Trophoblast cell (in vitro differentiated cells and primary cell): ENCODE measurements at regions not wholly inside any gene's neighbourhood (a gene's known extent, or its start where the extent isn't known, plus 50 kb on each side); places are given as distances from the start of the nearest gene placed in this dataset.
"Not testable (repeated sequence)": the region's sequence is repeated elsewhere in the genome, so short reads cannot be mapped to it uniquely, and the experiment has no call there.

ENCODE experiments used
- DNase-seq, 2 donors: peaks; one replicate each; pipeline ENCODE4 v3.0.0-alpha.2; 2016
- H2AFZ ChIP-seq: 2 replicates; pipeline ENCODE4 v1.6.1; 2013; ENCODE audit warnings: low read length, moderate library complexity, mild to moderate bottlenecking; ENCODE audit not compliant: insufficient read depth, poor library complexity
- H2AK5ac ChIP-seq: 2 replicates; pipeline ENCODE4 v1.6.1; 2013; ENCODE audit warnings: mild to moderate bottlenecking, low read length
- H2BK120ac ChIP-seq: 2 replicates; pipeline ENCODE4 v1.6.1; 2013; ENCODE audit warnings: low read length, mild to moderate bottlenecking, moderate library complexity; ENCODE audit not compliant: insufficient read depth, poor library complexity
- H2BK12ac ChIP-seq: 2 replicates; pipeline ENCODE4 v1.6.1; 2013; ENCODE audit warnings: mild to moderate bottlenecking, low read length, moderate library complexity
- H2BK5ac ChIP-seq: 2 replicates; pipeline ENCODE4 v1.6.1; 2013; ENCODE audit warnings: low read length, low read depth, moderate library complexity, mild to moderate bottlenecking; ENCODE audit not compliant: poor library complexity
- H3K14ac ChIP-seq: 2 replicates; pipeline ENCODE4 v1.6.1; 2013; ENCODE audit warnings: mild to moderate bottlenecking, low read length
- H3K18ac ChIP-seq: 2 replicates; pipeline ENCODE4 v1.6.1; 2013; ENCODE audit warnings: mild to moderate bottlenecking, low read length
- H3K23ac ChIP-seq: 2 replicates; pipeline ENCODE4 v1.6.1; 2013; ENCODE audit warnings: low read length
- H3K27ac ChIP-seq: 2 replicates; pipeline ENCODE4 v1.5.1; 2013; ENCODE audit warnings: low read depth, mild to moderate bottlenecking, inconsistent platforms, low read length, moderate library complexity
- H3K27me3 ChIP-seq: 2 replicates; pipeline ENCODE4 v1.6.1; 2013; ENCODE audit warnings: inconsistent platforms, mild to moderate bottlenecking, low read length, moderate library complexity; ENCODE audit not compliant: insufficient read depth
- H3K36me3 ChIP-seq, 2 experiments: 1 replicate in 1 of 2; 2 replicates in 1 of 2; pipeline ENCODE4 v1.6.1; 2013; ENCODE audit warnings: low read length in 2 of 2, mild to moderate bottlenecking in 2 of 2, moderate library complexity in 1 of 2; ENCODE audit not compliant: insufficient read depth in 2 of 2, control insufficient read depth in 1 of 2
- H3K4ac ChIP-seq: 2 replicates; pipeline ENCODE4 v1.6.1; 2013; ENCODE audit warnings: low read depth, mild to moderate bottlenecking, low read length, moderate library complexity
- H3K4me1 ChIP-seq, 2 experiments: 1 replicate in 1 of 2; 2 replicates in 1 of 2; pipeline ENCODE4 v1.6.1; 2013; ENCODE audit warnings: low read length in 2 of 2, mild to moderate bottlenecking in 2 of 2, moderate library complexity in 1 of 2; ENCODE audit not compliant: insufficient read depth in 2 of 2, control insufficient read depth in 1 of 2
- H3K4me2 ChIP-seq: 2 replicates; pipeline ENCODE4 v1.6.1; 2013; ENCODE audit warnings: inconsistent platforms, mild to moderate bottlenecking, low read length, moderate library complexity
- H3K4me3 ChIP-seq: 2 replicates; pipeline ENCODE4 v1.5.1; 2013; ENCODE audit warnings: mild to moderate bottlenecking, low read depth, low read length, inconsistent platforms
- H3K79me1 ChIP-seq: one replicate; pipeline ENCODE4 v1.6.1; 2013; ENCODE audit warnings: low read length
- H3K79me2 ChIP-seq: 2 replicates; pipeline ENCODE4 v1.6.1; 2013; ENCODE audit warnings: low read length, mild to moderate bottlenecking; ENCODE audit not compliant: control insufficient read depth, insufficient read depth, poor library complexity
- H3K9ac ChIP-seq: 2 replicates; pipeline ENCODE4 v1.6.1; 2013; ENCODE audit warnings: mild to moderate bottlenecking, low read length
- H3K9me3 ChIP-seq: 2 replicates; pipeline ENCODE4 v1.6.1; 2013; ENCODE audit warnings: low read depth, mild to moderate bottlenecking, control low read depth, inconsistent platforms, low read length; ENCODE audit not compliant: insufficient read depth
- H4K12ac ChIP-seq: 2 replicates; pipeline ENCODE4 v1.6.1; 2013; ENCODE audit warnings: low read depth, mild to moderate bottlenecking, low read length, moderate library complexity
- H4K8ac ChIP-seq: 2 replicates; pipeline ENCODE4 v1.6.1; 2013; ENCODE audit warnings: low read depth, mild to moderate bottlenecking, low read length, moderate library complexity
- H4K91ac ChIP-seq: one replicate; pipeline ENCODE4 v1.6.1; 2013; ENCODE audit warnings: low read depth, mild to moderate bottlenecking, low read length, moderate library complexity
- WGBS: extraction: QIAGEN DNeasy Blood & Tissue Kit; methylation state at CpG from one replicate; pipeline ENCODE4 v1.1.7; 2013; ENCODE audit warnings: missing lambda C conversion rate; ENCODE audit not compliant: insufficient read length, insufficient coverage; ENCODE audit errors: extremely low coverage; 5-methylcytosine and 5-hydroxymethylcytosine counted together

GRCh38 chr5:138676002-138676401 lies 77.2 kb upstream of the CTNNA1 start:
- no CpG with 5 or more reads among the region's 5 CpGs for WGBS

GRCh38 chr5:138668451-138669380 lies 84.5 kb upstream of the CTNNA1 start:
- H2AFZ ChIP-seq = no peak overlapping the region
- no CpG with 5 or more reads among the region's 8 CpGs for WGBS
- no peaks in the 10 kb centered on the region for H3K36me3 ChIP-seq
- H3K9me3 ChIP-seq = no peaks in the 10 kb centered on the region
- H3K18ac ChIP-seq = no peak overlapping the region
- peak overlapping the region; percentile 82 for H2BK12ac ChIP-seq
- peak overlapping the region; percentile 26 for H3K14ac ChIP-seq
- no peaks in the 10 kb centered on the region for H3K79me2 ChIP-seq
- no peak overlapping the region for H2BK120ac ChIP-seq
- no peak overlapping the region for H3K9ac ChIP-seq
- peak overlapping the region; percentile 33 for H2BK5ac ChIP-seq
- no peaks in the 10 kb centered on the region for H3K27me3 ChIP-seq
- peaks cover 1% of the 10 kb centered on the region for H3K79me1 ChIP-seq
- DNase-seq = peak; percentile 70 to 85
- no peak overlapping the region for H3K4ac ChIP-seq
- no peak overlapping the region for H2AK5ac ChIP-seq
- H4K91ac ChIP-seq = peak overlapping the region; percentile 7
- no peak overlapping the region for H3K27ac ChIP-seq
- H3K4me1 ChIP-seq = peaks cover 15 to 24% of the 10 kb centered on the region in 2 experiments
- no peak overlapping the region for H4K12ac ChIP-seq
- H3K23ac ChIP-seq = no peak overlapping the region
- no peak overlapping the region for H3K4me3 ChIP-seq
- H4K8ac ChIP-seq = peak overlapping the region; percentile 1
- peak overlapping the region; percentile 24 for H3K4me2 ChIP-seq

More at GRCh38 chr5:138676002-138676401, 77.2 kb upstream of the CTNNA1 start:
- no peaks in the 10 kb centered on the region for H3K79me2 ChIP-seq
- no peak overlapping the region for H3K4me3 ChIP-seq
- no peaks in the 10 kb centered on the region for H3K4me1 ChIP-seq
- DNase-seq = no peak
- H3K4me2 ChIP-seq = no peak overlapping the region
- no peaks in the 10 kb centered on the region for H3K27me3 ChIP-seq
- H3K23ac ChIP-seq = no peak overlapping the region
- H4K8ac ChIP-seq = no peak overlapping the region
- no peaks in the 10 kb centered on the region for H3K9me3 ChIP-seq
- no peaks in the 10 kb centered on the region for H3K79me1 ChIP-seq
- H4K91ac ChIP-seq = no peak overlapping the region
- no peak overlapping the region for H3K9ac ChIP-seq
- no peak overlapping the region for H2AK5ac ChIP-seq
- no peak overlapping the region for H3K14ac ChIP-seq
- H3K4ac ChIP-seq = no peak overlapping the region
- no peaks in the 10 kb centered on the region for H3K36me3 ChIP-seq
- no peak overlapping the region for H2AFZ ChIP-seq
- no peak overlapping the region for H2BK120ac ChIP-seq
- no peak overlapping the region for H3K18ac ChIP-seq
- no peak overlapping the region for H2BK5ac ChIP-seq
- no peak overlapping the region for H2BK12ac ChIP-seq
- H3K27ac ChIP-seq = no peak overlapping the region
- H4K12ac ChIP-seq = no peak overlapping the region

GRCh38 chr5:138667782-138668331 lies 85.4 kb upstream of the CTNNA1 start:
- H3K27me3 ChIP-seq, H3K4me3 ChIP-seq, H4K91ac ChIP-seq, H4K8ac ChIP-seq, H3K79me1 ChIP-seq, H2AFZ ChIP-seq, H3K9ac ChIP-seq, H4K12ac ChIP-seq, H3K9me3 ChIP-seq, H3K18ac ChIP-seq, H2BK12ac ChIP-seq, H3K27ac ChIP-seq, DNase-seq, H3K79me2 ChIP-seq, H3K4me2 ChIP-seq, H3K14ac ChIP-seq, H2BK5ac ChIP-seq, H2BK120ac ChIP-seq, H2AK5ac ChIP-seq, H3K4ac ChIP-seq, H3K36me3 ChIP-seq, H3K23ac ChIP-seq: not testable (repeated sequence)
- no CpG with 5 or more reads among the region's 2 CpGs for WGBS
- H3K4me1 ChIP-seq = peaks cover 15 to 24% of the 10 kb centered on the region in 2 experiments

GRCh38 chr5:138666226-138666742 lies 86.9 kb upstream of the CTNNA1 start:
- DNase-seq = no peak
- Histone ChIP-seq H3K9ac (no peak overlapping the region), H4K8ac (no peak overlapping the region), H4K91ac (no peak overlapping the region), H3K4me2 (no peak overlapping the region), H3K79me2 (no peaks in the 10 kb centered on the region), H2BK120ac (no peak overlapping the region), H3K79me1 (peaks cover 1% of the 10 kb centered on the region), H3K27ac (no peak overlapping the region), H3K9me3 (no peaks in the 10 kb centered on the region), H3K27me3 (no peaks in the 10 kb centered on the region), H4K12ac (no peak overlapping the region), H3K4me1 (peaks cover 15 to 24% of the 10 kb centered on the region in 2 experiments), H3K4me3 (no peak overlapping the region), H3K14ac (no peak overlapping the region), H3K4ac (no peak overlapping the region), H3K18ac (no peak overlapping the region), H2BK12ac (no peak overlapping the region), H3K23ac (no peak overlapping the region), H2BK5ac (no peak overlapping the region), H2AFZ (no peak overlapping the region), H3K36me3 (no peaks in the 10 kb centered on the region), H2AK5ac (no peak overlapping the region)
- no CpG with 5 or more reads among the region's 8 CpGs for WGBS
